Sigmoid colon (tissue), 6 donors: ENCODE measurements at regions not wholly inside any gene's neighbourhood (a gene's known extent, or its start where the extent isn't known, plus 50 kb on each side); places are given as distances from the start of the nearest gene placed in this dataset.

Source experiments
- DNase-seq: peaks from one replicate; pipeline ENCODE4 v3.0.0-alpha.2; 2019
- H3K27ac ChIP-seq, 4 donors: fragments of 200-600 bp; sonication (generic); one replicate each; pipeline ENCODE4 v1.5.1; 2016 to 2019; ENCODE audit warnings: mild to moderate bottlenecking in 1 of 4
- H3K27me3 ChIP-seq, 3 donors: fragments of 200-600 bp; sonication (generic); one replicate each; pipeline ENCODE4 v1.5.1; 2019; ENCODE audit warnings: mild to moderate bottlenecking in 1 of 3
- H3K36me3 ChIP-seq, 4 donors: fragments of 200-600 bp; sonication (generic); one replicate each; pipeline ENCODE4 v1.5.1; 2016 to 2019
- H3K4me1 ChIP-seq, 4 donors: fragments of 200-600 bp; sonication (generic); one replicate each; pipeline ENCODE4 v1.5.1; 2017 to 2019
- H3K4me3 ChIP-seq, 4 donors: fragments of 200-600 bp; sonication (generic); one replicate each; pipeline ENCODE4 v1.5.1; 2017 to 2019; ENCODE audit warnings: mild to moderate bottlenecking in 2 of 4, moderate library complexity in 1 of 4
- H3K9me3 ChIP-seq, 4 donors: fragments of 200-600 bp in 3 of 4; sonication (generic) in 3 of 4; one replicate each; pipeline versions ENCODE4 v1.5.1 to v1.6.1; 2013 to 2019
- CTCF ChIP-seq, 4 experiments: fragments of 450-650 bp in 3 of 4; fragments of 200-600 bp in 1 of 4; IDR thresholded peaks; one replicate each; pipeline ENCODE4 v1.5.1; 2016 to 2019; ENCODE audit warnings: antibody characterized with exemption in 4 of 4, mild to moderate bottlenecking in 3 of 4, moderate library complexity in 2 of 4
- EP300 ChIP-seq, 4 donors: sonication (generic); formaldehyde crosslinking; IDR thresholded peaks; one replicate each; pipeline ENCODE4 v1.6.1; 2017; ENCODE audit warnings: antibody characterized with exemption in 4 of 4
- POLR2A ChIP-seq, 2 donors: fragments of 450-650 bp; IDR thresholded peaks; one replicate each; pipeline ENCODE4 v1.6.1; 2016; ENCODE audit warnings: antibody characterized with exemption in 2 of 2, mild to moderate bottlenecking in 2 of 2, moderate library complexity in 2 of 2
- POLR2AphosphoS5 ChIP-seq, 4 donors: sonication (generic); formaldehyde crosslinking; IDR thresholded peaks; one replicate each; pipeline ENCODE4 v1.6.1; 2017; ENCODE audit warnings: antibody characterized with exemption in 4 of 4
- WGBS, 2 donors: extraction: QIAGEN DNeasy Blood & Tissue Kit; methylation state at CpG; one replicate each; pipeline ENCODE4 v1.1.7; 2013; 5-methylcytosine and 5-hydroxymethylcytosine counted together
- intact Hi-C: fragments of 100-400 bp; cut with DNase I; formaldehyde crosslinking; loops from one replicate; pipeline ENCODE4 v1.15.1; 2023
- donor health status: healthy with polysubstance abuse.
- donor health status: healthy.

GRCh38 chr2:21658907-21659477 is 535.2 kb downstream of the TDRD15 start:
- H3K27ac ChIP-seq, result peak overlapping the region in 3 of 4 donors; percentile 3 to 39 (median 27)
- no peaks in the 10 kb centered on the region for H3K9me3 ChIP-seq
- no peak for DNase-seq
- TF ChIP-seq POLR2AphosphoS5 (IDR thresholded peaks at IDR 0.05) (no peak), EP300 (IDR thresholded peaks at IDR 0.05) (no peak), CTCF (IDR thresholded peaks at IDR 0.05) (no peak), POLR2A (IDR thresholded peaks at IDR 0.05) (no peak)
- no peaks in the 10 kb centered on the region for H3K36me3 ChIP-seq
- no peaks in the 10 kb centered on the region for H3K27me3 ChIP-seq
- WGBS, 2 donors, result 79 to 84% methylated on average over 8 of the region's 8 CpGs
- peaks cover 0 to 28% (median 20%) of the 10 kb centered on the region in 4 donors for H3K4me1 ChIP-seq
- H3K4me3 ChIP-seq, result no peak overlapping the region
- intact Hi-C loops, result no loop called here

- Histone ChIP-seq H3K4me1 (peaks cover 0 to 5% (median 1%) of the 10 kb centered on the region in 4 donors), H3K27me3 (no peaks in the 10 kb centered on the region), H3K27ac (no peak overlapping the region), H3K4me3 (no peak overlapping the region), H3K9me3 (no peaks in the 10 kb centered on the region), H3K36me3 (no peaks in the 10 kb centered on the region)
- intact Hi-C loops, result no loop called here
- no peak for DNase-seq
- WGBS, 2 donors, result 74 to 83% methylated on average over 7 of the region's 7 CpGs
- TF ChIP-seq CTCF (IDR thresholded peaks at IDR 0.05) (no peak), POLR2A (IDR thresholded peaks at IDR 0.05) (no peak), EP300 (IDR thresholded peaks at IDR 0.05) (no peak), POLR2AphosphoS5 (IDR thresholded peaks at IDR 0.05) (no peak)
Measured at GRCh38 chr2:21664083-21664482, 540.3 kb downstream of the TDRD15 start.

- Histone ChIP-seq H3K27me3 (no peaks in the 10 kb centered on the region), H3K36me3 (no peaks in the 10 kb centered on the region), H3K4me1 (no peaks in the 10 kb centered on the region), H3K4me3 (no peak overlapping the region), H3K9me3 (no peaks in the 10 kb centered on the region), H3K27ac (no peak overlapping the region)
- intact Hi-C loops, result no loop called here
- no peak for DNase-seq
- TF ChIP-seq POLR2A (IDR thresholded peaks at IDR 0.05) (no peak), EP300 (IDR thresholded peaks at IDR 0.05) (no peak)
- WGBS, 2 donors, result 84 to 90% methylated on average over 5 of the region's 5 CpGs
Measured at GRCh38 chr2:21667638-21668037, 543.9 kb downstream of the TDRD15 start.

- H3K27me3 ChIP-seq, result no peaks in the 10 kb centered on the region
- WGBS, 2 donors, result 77 to 79% methylated on average over 5 of the region's 5 CpGs
- no peak overlapping the region for H3K27ac ChIP-seq
- H3K4me1 ChIP-seq, result no peaks in the 10 kb centered on the region
- no peak for DNase-seq
- no peaks in the 10 kb centered on the region for H3K36me3 ChIP-seq
- no peaks in the 10 kb centered on the region for H3K9me3 ChIP-seq
- H3K4me3 ChIP-seq, result no peak overlapping the region
- no peak for TF ChIP-seq POLR2AphosphoS5 (IDR thresholded peaks at IDR 0.05)
- TF ChIP-seq EP300 (IDR thresholded peaks at IDR 0.05), result no peak
- no peak for TF ChIP-seq POLR2A (IDR thresholded peaks at IDR 0.05)
- TF ChIP-seq CTCF (IDR thresholded peaks at IDR 0.05), result no peak
- intact Hi-C loops, result no loop called here
Measured at GRCh38 chr2:21668078-21668710, 544.4 kb downstream of the TDRD15 start.

DNA sequence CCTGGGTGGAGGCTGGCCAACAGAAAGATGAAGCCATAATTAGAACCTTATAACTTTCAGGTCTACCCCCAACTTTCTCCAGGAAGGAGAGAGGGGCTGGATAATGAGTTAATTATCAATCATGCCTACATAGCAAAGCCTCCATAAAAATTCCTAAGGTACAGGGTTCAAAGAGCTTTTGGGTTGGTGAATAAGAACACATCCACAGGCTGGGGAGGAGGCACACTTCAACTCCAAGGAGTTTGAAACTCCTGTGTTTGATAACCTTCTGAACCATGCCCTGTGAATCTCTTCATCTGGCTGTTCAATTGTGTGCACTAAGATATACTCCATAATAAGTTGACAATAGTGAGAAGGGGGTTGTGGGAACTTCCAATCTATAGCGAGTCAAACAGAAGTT is 552.3 kb downstream of the TDRD15 start:
- no peaks in the 10 kb centered on the region for H3K4me1 ChIP-seq
- TF ChIP-seq POLR2AphosphoS5 (IDR thresholded peaks at IDR 0.05) (no peak), EP300 (IDR thresholded peaks at IDR 0.05) (no peak), CTCF (IDR thresholded peaks at IDR 0.05) (no peak), POLR2A (IDR thresholded peaks at IDR 0.05) (no peak)
- 23 to 70% methylated on average over 1 of the region's 1 CpG for WGBS, 2 donors
- intact Hi-C loops, result no loop called here
- no peaks in the 10 kb centered on the region for H3K36me3 ChIP-seq
- no peaks in the 10 kb centered on the region for H3K27me3 ChIP-seq
- DNase-seq, result no peak
- no peak overlapping the region for H3K4me3 ChIP-seq
- H3K27ac ChIP-seq, result no peak overlapping the region
- peaks cover 0 to 6% (median 3%) of the 10 kb centered on the region in 4 donors for H3K9me3 ChIP-seq
